ENCODE measurements at regions not wholly inside any gene's neighbourhood (a gene's known extent, or its start where the extent isn't known, plus 50 kb on each side); places are given as distances from the start of the nearest gene placed in this dataset.

- TF ChIP-seq GATA2 (IDR thresholded peaks at IDR 0.05; ENCODE audit: low read depth, low read length) = no peak
Observed at GRCh38 chr5:58403822-58404433, 56.0 kb downstream of the PLK2 start.

GRCh38 chr5:58401701-58402100, 58.2 kb downstream of the PLK2 start:
- no peak for TF ChIP-seq GATA3 (IDR thresholded peaks at IDR 0.05; ENCODE audit: low read depth, low read length)
- no peak for TF ChIP-seq GATA2 (IDR thresholded peaks at IDR 0.05; ENCODE audit: low read depth, low read length)

- TF ChIP-seq GATA3 (IDR thresholded peaks at IDR 0.05; ENCODE audit: low read depth, low read length) (no peak), GATA2 (IDR thresholded peaks at IDR 0.05; ENCODE audit: low read depth, low read length) (no peak)
Observed at GRCh38 chr5:58400737-58401136, 59.1 kb downstream of the PLK2 start.

- TF ChIP-seq GATA3 (IDR thresholded peaks at IDR 0.05; ENCODE audit: low read depth, low read length) (no peak), GATA2 (IDR thresholded peaks at IDR 0.05; ENCODE audit: low read depth, low read length) (no peak)
Observed at GRCh38 chr5:58399951-58400350, 59.9 kb downstream of the PLK2 start.

- no peak for TF ChIP-seq GATA3 (IDR thresholded peaks at IDR 0.05; ENCODE audit: low read depth, low read length)
- no peak for TF ChIP-seq GATA2 (IDR thresholded peaks at IDR 0.05; ENCODE audit: low read depth, low read length)
Observed at GRCh38 chr5:58394339-58394738, 65.5 kb downstream of the PLK2 start.

GRCh38 chr5:58393716-58394115, 66.2 kb downstream of the PLK2 start:
- TF ChIP-seq GATA3 (IDR thresholded peaks at IDR 0.05; ENCODE audit: low read depth, low read length) = no peak
- TF ChIP-seq GATA2 (IDR thresholded peaks at IDR 0.05; ENCODE audit: low read depth, low read length) = no peak

- TF ChIP-seq GATA2 (IDR thresholded peaks at IDR 0.05; ENCODE audit: low read depth, low read length) (no peak), GATA3 (IDR thresholded peaks at IDR 0.05; ENCODE audit: low read depth, low read length) (no peak)
Observed at GRCh38 chr5:58392496-58392895, 67.4 kb downstream of the PLK2 start.

- TF ChIP-seq GATA3 (IDR thresholded peaks at IDR 0.05; ENCODE audit: low read depth, low read length) (no peak), GATA2 (IDR thresholded peaks at IDR 0.05; ENCODE audit: low read depth, low read length) (no peak)
Observed at GRCh38 chr5:58383448-58383847, 76.4 kb downstream of the PLK2 start.

- no peak for TF ChIP-seq GATA2 (IDR thresholded peaks at IDR 0.05; ENCODE audit: low read depth, low read length)
- no peak for TF ChIP-seq GATA3 (IDR thresholded peaks at IDR 0.05; ENCODE audit: low read depth, low read length)
Observed at GRCh38 chr5:58382131-58382534, 77.8 kb downstream of the PLK2 start.

GRCh38 chr5:58381566-58381965, 78.3 kb downstream of the PLK2 start:
- TF ChIP-seq GATA3 (IDR thresholded peaks at IDR 0.05; ENCODE audit: low read depth, low read length) = no peak
- TF ChIP-seq GATA2 (IDR thresholded peaks at IDR 0.05; ENCODE audit: low read depth, low read length) = no peak

- TF ChIP-seq GATA3 (IDR thresholded peaks at IDR 0.05; ENCODE audit: low read depth, low read length) = no peak
- no peak for TF ChIP-seq GATA2 (IDR thresholded peaks at IDR 0.05; ENCODE audit: low read depth, low read length)
Observed at GRCh38 chr5:58380655-58381054, 79.2 kb downstream of the PLK2 start.

GRCh38 chr5:58378613-58379390, 81.1 kb downstream of the PLK2 start:
- TF ChIP-seq GATA2 (IDR thresholded peaks at IDR 0.05; ENCODE audit: low read depth, low read length) (no peak), GATA3 (IDR thresholded peaks at IDR 0.05; ENCODE audit: low read depth, low read length) (no peak)

- TF ChIP-seq GATA3 (IDR thresholded peaks at IDR 0.05; ENCODE audit: low read depth, low read length) = no peak
Observed at GRCh38 chr5:58370606-58371005, 89.3 kb downstream of the PLK2 start.

GRCh38 chr5:58369513-58370190, 90.2 kb downstream of the PLK2 start:
- TF ChIP-seq GATA3 (IDR thresholded peaks at IDR 0.05; ENCODE audit: low read depth, low read length) (no peak), GATA2 (IDR thresholded peaks at IDR 0.05; ENCODE audit: low read depth, low read length) (no peak)

GRCh38 chr5:58366461-58366860, 93.4 kb downstream of the PLK2 start:
- TF ChIP-seq GATA3 (IDR thresholded peaks at IDR 0.05; ENCODE audit: low read depth, low read length) (no peak), GATA2 (IDR thresholded peaks at IDR 0.05; ENCODE audit: low read depth, low read length) (no peak)
